HepG2 (cell line): ENCODE measurements at regions not wholly inside any gene's neighbourhood (a gene's known extent, or its start where the extent isn't known, plus 50 kb on each side); places are given as distances from the start of the nearest gene placed in this dataset.

Experiments
- ATAC-seq: fragments of 200-7000 bp; cut with Tn5 transposase; 3 replicates; pipeline ENCODE4 v1.9.1; 2020; ENCODE audit warnings: mild to moderate bottlenecking, moderate library complexity
- BruUV-seq: library from RNA; stranded (reverse); fragments of 400-500 nt; replicated peaks from 2 replicates; lab custom pipeline; 2021; lab: Mats Ljungman, UMichigan
- CTCF ChIA-PET: fragments of 300-600 bp; formaldehyde crosslinking; extraction: SDS; loops from one replicate; lab custom pipeline; 2021; ENCODE audit warnings: low total read pairs, inconsistent platforms, low intra/inter-chr PET ratio; lab: Yijun Ruan, JAX
- POLR2A ChIA-PET: fragments of 350-600 bp; sonication (Branson Sonifier 250); formaldehyde crosslinking; loops from one replicate; lab custom pipeline; 2020; ENCODE audit warnings: antibody characterized with exemption, inconsistent platforms; lab: Yijun Ruan, JAX
- DNase-seq: peaks from one replicate; pipeline ENCODE4 v3.0.0-alpha.2; 2015; ENCODE audit warnings: low spot score
- FAIRE-seq: peaks from 3 replicates; lab custom pipeline; 2011; peaks lifted over from hg19 to GRCh38; lab: Jason Lieb, UNC
- H2AFZ ChIP-seq: one replicate; pipeline ENCODE4 v1.6.1; 2011; ENCODE audit warnings: low read length, inconsistent platforms
- H3K27ac ChIP-seq: fragments of 300-600 bp; 3 replicates; pipeline ENCODE4 v1.8.0; 2011; ENCODE audit warnings: mixed run types, mild to moderate bottlenecking, mixed read lengths, low read length, inconsistent platforms; ENCODE audit not compliant: insufficient read depth; ENCODE audit errors: extremely low read length
- H3K27me3 ChIP-seq, 2 experiments: fragments of 200-600 bp in 1 of 2; 2 replicates in 1 of 2; 3 replicates in 1 of 2; pipeline versions ENCODE4 v1.6.0 to v1.8.0; 2011; ENCODE audit warnings: low read length in 2 of 2, mild to moderate bottlenecking in 2 of 2, moderate library complexity in 2 of 2, inconsistent platforms in 1 of 2; ENCODE audit not compliant: insufficient read depth in 2 of 2, control insufficient read depth in 1 of 2
- H3K36me3 ChIP-seq, 2 experiments: fragments of 200-600 bp in 1 of 2; replicated peaks in 1 of 2; 2 replicates in 1 of 2; 3 replicates in 1 of 2; pipeline versions ENCODE4 v1.5.1 to v1.8.0; 2011; ENCODE audit warnings: low read length in 2 of 2, inconsistent platforms in 1 of 2; ENCODE audit not compliant: insufficient read depth in 2 of 2, control insufficient read depth in 1 of 2
- H3K4me1 ChIP-seq: 2 replicates; pipeline ENCODE4 v1.5.1; 2012; ENCODE audit warnings: low read length, inconsistent platforms; ENCODE audit not compliant: insufficient read depth
- H3K4me2 ChIP-seq: 2 replicates; pipeline ENCODE4 v1.6.0; 2011; ENCODE audit warnings: low read depth, low read length, inconsistent platforms
- H3K4me3 ChIP-seq, 3 experiments: fragments of 200-600 bp in 1 of 3; sonication (generic), shearing (Covaris generic) in 1 of 3; replicated peaks in 1 of 3; 2 replicates each; pipeline ENCODE4 v1.5.1; 2011 to 2016; ENCODE audit warnings: low read length in 3 of 3, inconsistent platforms in 2 of 3, low read depth in 2 of 3, mild to moderate bottlenecking in 2 of 3, control low read depth in 1 of 3, mixed read lengths in 1 of 3; ENCODE audit not compliant: insufficient read depth in 1 of 3
- H3K79me2 ChIP-seq: one replicate; pipeline ENCODE4 v1.6.1; 2011; ENCODE audit warnings: low read length, inconsistent platforms; ENCODE audit not compliant: insufficient read depth
- H3K9ac ChIP-seq: 2 replicates; pipeline ENCODE4 v1.6.0; 2011; ENCODE audit warnings: mild to moderate bottlenecking, low read depth, low read length, inconsistent platforms; ENCODE audit not compliant: insufficient read depth
- H3K9me3 ChIP-seq: 2 replicates; pipeline ENCODE4 v1.5.1; 2012; ENCODE audit warnings: mild to moderate bottlenecking, low read length
- H4K20me1 ChIP-seq: 2 replicates; pipeline ENCODE4 v1.6.0; 2011; ENCODE audit warnings: inconsistent platforms, mild to moderate bottlenecking, low read length, moderate library complexity; ENCODE audit not compliant: insufficient read depth
- CCDC6 ChIP-seq: sonication (generic); formaldehyde crosslinking; IDR thresholded peaks from 2 replicates; pipeline ENCODE4 v1.8.1; 2022; ENCODE audit warnings: mild to moderate bottlenecking, missing genetic modification reagents, moderate library complexity
- EZH2 ChIP-seq: conservative IDR thresholded peaks from 2 replicates; pipeline ENCODE4 v1.6.1; 2012; ENCODE audit warnings: mild to moderate bottlenecking, low read depth, low read length, moderate library complexity
- HOXA5 ChIP-seq: sonication (generic); formaldehyde crosslinking; IDR thresholded peaks from 2 replicates; pipeline ENCODE4 v1.4.0; 2020; ENCODE audit warnings: missing genetic modification reagents
- ISL2 ChIP-seq: sonication (generic); formaldehyde crosslinking; IDR thresholded peaks from 2 replicates; pipeline ENCODE4 v1.5.0; 2020; ENCODE audit warnings: missing genetic modification reagents
- KDM3A ChIP-seq: IDR thresholded peaks from 2 replicates; pipeline ENCODE4 v1.6.1; 2018; ENCODE audit warnings: low read depth, missing compliant biosample characterization
- NR3C1 ChIP-seq: sonication (generic); formaldehyde crosslinking; IDR thresholded peaks from 2 replicates; pipeline ENCODE4 v1.4.0; 2020; ENCODE audit warnings: missing genetic modification reagents
- PAX8 ChIP-seq: sonication (generic); formaldehyde crosslinking; IDR thresholded peaks from 2 replicates; pipeline ENCODE4 v1.8.0; 2022; ENCODE audit warnings: mild to moderate bottlenecking, missing genetic modification reagents, borderline replicate concordance
- RELA ChIP-seq: sonication (generic); formaldehyde crosslinking; IDR thresholded peaks from 2 replicates; pipeline ENCODE4 v1.4.0; 2020; ENCODE audit warnings: missing genetic modification reagents
- SMARCE1 ChIP-seq: fragments of 450-650 bp; IDR thresholded peaks from 2 replicates; pipeline ENCODE4 v1.6.1; 2017; ENCODE audit warnings: borderline replicate concordance
- ZMAT3 ChIP-seq: sonication (generic); formaldehyde crosslinking; conservative IDR thresholded peaks from 2 replicates; pipeline ENCODE4 v1.7.0; 2021; ENCODE audit warnings: missing genetic modification reagents
- ZNF235 ChIP-seq: sonication (generic); formaldehyde crosslinking; IDR thresholded peaks from 2 replicates; pipeline ENCODE4 v1.8.1; 2023; ENCODE audit warnings: mild to moderate bottlenecking, missing genetic modification reagents, borderline replicate concordance
- ZNF354B ChIP-seq: sonication (generic); formaldehyde crosslinking; IDR thresholded peaks from 2 replicates; pipeline ENCODE4 v1.8.0; 2022; ENCODE audit warnings: mild to moderate bottlenecking, missing genetic modification reagents
- ZNF747 ChIP-seq: sonication (generic); formaldehyde crosslinking; IDR thresholded peaks from 2 replicates; pipeline ENCODE4 v1.8.1; 2023; ENCODE audit warnings: missing genetic modification reagents, mild to moderate bottlenecking, borderline replicate concordance
- ZSCAN25 ChIP-seq: sonication (generic); formaldehyde crosslinking; IDR thresholded peaks from 2 replicates; pipeline ENCODE4 v1.8.0; 2022; ENCODE audit warnings: mild to moderate bottlenecking, missing genetic modification reagents
- WGBS: methylation state at CpG from one replicate; pipeline ENCODE4 v1.1.6; 2017; ENCODE audit warnings: low lambda C conversion rate; 5-methylcytosine and 5-hydroxymethylcytosine counted together
- in situ Hi-C: cut with HindIII; loops from 2 replicates; pipeline ENCODE4 v1.10.0; 2017; ENCODE audit warnings: low pct_unique_long_range_greater_than_20kb; ENCODE audit not compliant: extremely low pct_ligation_motif_present
- intact Hi-C: fragments of 100-400 bp; cut with micrococcal nuclease; formaldehyde crosslinking; loops from one replicate; pipeline ENCODE4 v1.10.0; 2022; ENCODE audit not compliant: unreplicated experiment
- TF ChIP-seq, protein P1 (sequence below): sonication (generic); formaldehyde crosslinking; IDR thresholded peaks from 2 replicates; pipeline ENCODE4 v1.4.0; 2020; ENCODE audit warnings: missing genetic modification reagents
- TF ChIP-seq, protein P2 (sequence below): sonication (generic); formaldehyde crosslinking; IDR thresholded peaks from 2 replicates; pipeline ENCODE4 v1.4.0; 2020; ENCODE audit warnings: missing genetic modification reagents, mild to moderate bottlenecking, borderline replicate concordance
- TF ChIP-seq, protein P3 (sequence below): sonication (generic); formaldehyde crosslinking; IDR thresholded peaks from 2 replicates; pipeline ENCODE4 v1.5.0; 2020; ENCODE audit warnings: mild to moderate bottlenecking, missing genetic modification reagents

DNA sequence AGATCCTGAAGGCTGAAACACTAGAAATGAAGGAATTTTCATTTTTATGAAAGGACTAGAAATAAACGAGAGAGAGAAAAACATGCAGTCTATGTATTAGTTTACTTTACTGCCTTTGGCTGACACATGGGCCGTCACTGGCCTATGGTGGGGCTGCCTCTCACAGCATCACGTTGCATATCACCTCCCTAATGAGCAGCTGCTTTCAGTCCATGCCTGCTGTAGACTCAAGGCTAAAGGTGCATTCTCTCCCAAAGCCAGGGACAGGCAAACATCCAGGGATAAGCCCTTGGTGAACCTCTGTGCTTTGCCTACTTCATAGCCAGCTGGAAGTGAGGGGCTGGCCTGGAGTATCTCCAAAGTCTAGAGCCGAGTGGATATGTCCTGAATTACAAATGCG is 359.4 kb downstream of the GPAM start:
- no peak for ATAC-seq
- no peak for DNase-seq
- Histone ChIP-seq H3K27ac (no peak overlapping the region), H3K9ac (no peak overlapping the region), H3K4me1 (no peaks in the 10 kb centered on the region), H3K79me2 (no peaks in the 10 kb centered on the region), H4K20me1 (no peaks in the 10 kb centered on the region), H2AFZ (no peak overlapping the region), H3K4me3 (no peak overlapping the region), H3K27me3 (no peaks in the 10 kb centered on the region), H3K4me2 (no peak overlapping the region), H3K36me3 (no peaks in the 10 kb centered on the region), H3K9me3 (no peaks in the 10 kb centered on the region)
- ChIA-PET POLR2A (no interaction called here), CTCF (no interaction called here)
- 5% methylated on average over 5 of the region's 5 CpGs for WGBS
- no peak for FAIRE-seq
- in situ Hi-C loops, result no loop called here
- no peak for TF ChIP-seq NR3C1 (CRISPR knock-in tag)
- TF ChIP-seq CCDC6 (CRISPR knock-in tag), result no peak
- no peak for TF ChIP-seq EZH2
- no peak for TF ChIP-seq HOXA5 (CRISPR knock-in tag)
- no peak for TF ChIP-seq ZNF747 (CRISPR knock-in tag)
- TF ChIP-seq ZMAT3, result no peak
- TF ChIP-seq, protein P1, sequence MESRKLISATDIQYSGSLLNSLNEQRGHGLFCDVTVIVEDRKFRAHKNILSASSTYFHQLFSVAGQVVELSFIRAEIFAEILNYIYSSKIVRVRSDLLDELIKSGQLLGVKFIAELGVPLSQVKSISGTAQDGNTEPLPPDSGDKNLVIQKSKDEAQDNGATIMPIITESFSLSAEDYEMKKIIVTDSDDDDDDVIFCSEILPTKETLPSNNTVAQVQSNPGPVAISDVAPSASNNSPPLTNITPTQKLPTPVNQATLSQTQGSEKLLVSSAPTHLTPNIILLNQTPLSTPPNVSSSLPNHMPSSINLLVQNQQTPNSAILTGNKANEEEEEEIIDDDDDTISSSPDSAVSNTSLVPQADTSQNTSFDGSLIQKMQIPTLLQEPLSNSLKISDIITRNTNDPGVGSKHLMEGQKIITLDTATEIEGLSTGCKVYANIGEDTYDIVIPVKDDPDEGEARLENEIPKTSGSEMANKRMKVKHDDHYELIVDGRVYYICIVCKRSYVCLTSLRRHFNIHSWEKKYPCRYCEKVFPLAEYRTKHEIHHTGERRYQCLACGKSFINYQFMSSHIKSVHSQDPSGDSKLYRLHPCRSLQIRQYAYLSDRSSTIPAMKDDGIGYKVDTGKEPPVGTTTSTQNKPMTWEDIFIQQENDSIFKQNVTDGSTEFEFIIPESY (CRISPR knock-in tag), result no peak
- no peak for TF ChIP-seq ZSCAN25 (CRISPR knock-in tag)
- TF ChIP-seq ISL2 (CRISPR knock-in tag), result no peak
- TF ChIP-seq PAX8 (CRISPR knock-in tag), result no peak
- TF ChIP-seq, protein P2, sequence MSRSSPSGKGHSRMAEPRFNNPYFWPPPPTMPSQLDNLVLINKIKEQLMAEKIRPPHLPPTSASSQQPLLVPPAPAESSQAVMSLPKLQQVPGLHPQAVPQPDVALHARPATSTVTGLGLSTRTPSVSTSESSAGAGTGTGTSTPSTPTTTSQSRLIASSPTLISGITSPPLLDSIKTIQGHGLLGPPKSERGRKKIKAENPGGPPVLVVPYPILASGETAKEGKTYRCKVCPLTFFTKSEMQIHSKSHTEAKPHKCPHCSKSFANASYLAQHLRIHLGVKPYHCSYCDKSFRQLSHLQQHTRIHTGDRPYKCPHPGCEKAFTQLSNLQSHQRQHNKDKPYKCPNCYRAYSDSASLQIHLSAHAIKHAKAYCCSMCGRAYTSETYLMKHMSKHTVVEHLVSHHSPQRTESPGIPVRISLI, result no peak
- TF ChIP-seq ZNF354B (CRISPR knock-in tag), result no peak
- TF ChIP-seq, protein P3, sequence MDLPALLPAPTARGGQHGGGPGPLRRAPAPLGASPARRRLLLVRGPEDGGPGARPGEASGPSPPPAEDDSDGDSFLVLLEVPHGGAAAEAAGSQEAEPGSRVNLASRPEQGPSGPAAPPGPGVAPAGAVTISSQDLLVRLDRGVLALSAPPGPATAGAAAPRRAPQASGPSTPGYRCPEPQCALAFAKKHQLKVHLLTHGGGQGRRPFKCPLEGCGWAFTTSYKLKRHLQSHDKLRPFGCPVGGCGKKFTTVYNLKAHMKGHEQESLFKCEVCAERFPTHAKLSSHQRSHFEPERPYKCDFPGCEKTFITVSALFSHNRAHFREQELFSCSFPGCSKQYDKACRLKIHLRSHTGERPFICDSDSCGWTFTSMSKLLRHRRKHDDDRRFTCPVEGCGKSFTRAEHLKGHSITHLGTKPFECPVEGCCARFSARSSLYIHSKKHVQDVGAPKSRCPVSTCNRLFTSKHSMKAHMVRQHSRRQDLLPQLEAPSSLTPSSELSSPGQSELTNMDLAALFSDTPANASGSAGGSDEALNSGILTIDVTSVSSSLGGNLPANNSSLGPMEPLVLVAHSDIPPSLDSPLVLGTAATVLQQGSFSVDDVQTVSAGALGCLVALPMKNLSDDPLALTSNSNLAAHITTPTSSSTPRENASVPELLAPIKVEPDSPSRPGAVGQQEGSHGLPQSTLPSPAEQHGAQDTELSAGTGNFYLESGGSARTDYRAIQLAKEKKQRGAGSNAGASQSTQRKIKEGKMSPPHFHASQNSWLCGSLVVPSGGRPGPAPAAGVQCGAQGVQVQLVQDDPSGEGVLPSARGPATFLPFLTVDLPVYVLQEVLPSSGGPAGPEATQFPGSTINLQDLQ (CRISPR knock-in tag), result no peak
- no peak for TF ChIP-seq ZNF235
- no peak for TF ChIP-seq SMARCE1
- TF ChIP-seq RELA (CRISPR knock-in tag), result no peak
- TF ChIP-seq KDM3A (CRISPR knock-in tag), result no peak
- intact Hi-C loops, result no loop called here
- no TSS peak for BruUV-seq
